ENCODE measurements at regions not wholly inside any gene's neighbourhood (a gene's known extent, or its start where the extent isn't known, plus 50 kb on each side); places are given as distances from the start of the nearest gene placed in this dataset.

- FAIRE-seq: no peak
These were observed 230.8 kb upstream of the TBC1D5 start for GRCh38 chr3:17972959-17973906.

GRCh38 chr3:17972476-17972875 is 230.0 kb upstream of the TBC1D5 start:
- FAIRE-seq: no peak

GRCh38 chr3:17972030-17972429 is 229.6 kb upstream of the TBC1D5 start:
- no peak for FAIRE-seq

- no peak for FAIRE-seq
These were observed 227.6 kb upstream of the TBC1D5 start for GRCh38 chr3:17969985-17970568.

DNA sequence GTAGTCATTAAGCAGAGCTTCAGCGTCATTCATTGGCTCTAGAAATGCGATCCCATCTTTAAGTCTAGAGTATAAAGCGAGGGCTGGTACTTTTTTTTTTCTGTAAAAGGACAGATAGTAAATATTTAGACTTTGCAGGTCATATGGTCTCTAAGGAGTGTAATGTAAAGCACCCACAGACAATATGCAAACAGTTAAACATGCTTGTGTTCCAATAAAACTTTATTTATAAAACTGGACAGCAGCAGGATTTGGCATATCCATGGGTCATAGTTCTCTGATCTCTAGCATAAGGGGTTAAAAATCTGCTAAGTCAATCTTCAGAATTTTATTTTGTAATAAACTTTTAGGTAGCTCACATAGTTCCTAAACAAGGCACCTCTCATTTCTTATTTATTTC is 226.8 kb upstream of the TBC1D5 start:
- no peak for FAIRE-seq

- no peak for FAIRE-seq
These were observed 225.6 kb upstream of the TBC1D5 start for GRCh38 chr3:17967953-17968607.

DNA sequence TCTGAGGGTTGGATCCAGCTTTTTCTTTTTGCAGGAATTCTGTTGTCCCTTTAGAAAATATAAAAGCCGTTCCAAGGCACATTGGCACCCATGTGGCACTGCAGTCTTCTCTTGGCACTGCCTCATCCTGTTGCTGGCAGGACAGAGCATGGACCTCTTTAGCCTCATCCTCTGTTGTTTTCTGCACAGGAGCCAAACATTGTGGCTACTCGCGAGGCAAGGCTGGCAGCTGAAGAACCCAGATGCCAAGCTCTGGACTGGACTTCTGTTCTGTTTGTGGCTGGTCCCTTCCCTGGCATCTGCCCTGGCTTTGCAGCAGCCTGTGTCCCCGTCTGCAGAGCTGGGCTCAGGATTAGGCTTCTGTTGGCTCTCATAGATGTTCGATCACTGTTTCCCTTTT is 224.7 kb upstream of the TBC1D5 start:
- FAIRE-seq: no peak

DNA sequence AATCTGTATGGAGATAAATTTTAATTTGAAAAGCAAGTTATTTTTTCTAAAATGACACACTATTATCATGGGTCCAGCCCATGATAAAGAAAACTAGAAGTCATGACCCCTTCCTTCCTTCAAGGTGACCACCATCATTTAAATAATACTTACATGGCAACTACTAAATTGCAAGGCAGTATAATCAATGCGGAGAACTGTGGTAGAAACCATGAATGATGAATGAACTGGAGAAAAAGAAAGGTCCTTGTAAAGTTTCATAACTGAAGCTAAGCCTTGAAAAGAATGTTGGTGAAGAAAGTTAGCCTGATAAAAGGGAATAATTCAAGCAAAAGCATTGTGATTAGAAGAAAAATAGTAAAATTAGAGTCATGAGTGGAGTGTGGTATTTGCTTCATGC is 222.9 kb upstream of the TBC1D5 start:
- FAIRE-seq: no peak

- FAIRE-seq: no peak
These were observed 221.7 kb upstream of the TBC1D5 start for GRCh38 chr3:17964108-17964507.

GRCh38 chr3:17955411-17955810 is 213.0 kb upstream of the TBC1D5 start:
- FAIRE-seq: no peak

GRCh38 chr3:17954801-17955200 is 212.4 kb upstream of the TBC1D5 start:
- FAIRE-seq: no peak

DNA sequence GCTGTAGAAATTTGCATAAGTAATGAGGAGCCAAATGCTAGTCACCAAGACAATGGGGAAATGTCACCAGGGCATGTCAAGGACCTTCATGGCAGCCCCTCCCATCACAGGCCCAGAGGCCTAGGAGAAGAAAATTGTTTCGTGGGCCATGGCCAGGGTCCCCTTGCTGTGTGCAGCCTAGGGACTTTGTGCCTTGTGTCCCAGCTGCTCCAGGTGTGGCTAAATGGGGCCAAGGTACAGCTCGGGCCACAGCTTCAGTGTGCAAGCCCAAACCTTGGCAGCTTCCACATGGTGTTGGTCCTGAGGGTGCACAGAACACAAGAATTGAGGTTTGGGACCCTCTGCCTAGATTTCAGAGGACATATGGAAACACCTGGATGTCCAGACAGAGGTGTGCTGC is 208.8 kb upstream of the TBC1D5 start:
- FAIRE-seq: no peak

GRCh38 chr3:17949101-17949500 is 206.7 kb upstream of the TBC1D5 start:
- no peak for FAIRE-seq

DNA sequence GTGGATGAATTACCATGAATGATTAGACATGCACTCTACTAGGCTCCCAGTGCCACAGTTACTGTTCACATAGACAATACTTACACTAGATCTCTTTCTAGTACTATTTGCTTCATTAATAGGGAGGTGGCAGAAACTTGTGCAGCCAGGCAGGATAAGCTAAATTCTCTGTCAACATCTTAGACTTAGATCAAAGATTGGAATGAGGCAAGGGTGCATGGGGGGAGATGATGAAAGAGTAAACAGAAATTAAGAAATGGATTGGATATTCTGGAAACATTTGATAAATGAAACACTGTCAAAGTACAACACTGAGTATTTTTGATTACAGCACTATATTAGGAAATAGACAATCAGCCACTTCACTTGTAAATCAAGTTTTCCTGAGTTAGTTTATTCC is 205.4 kb upstream of the TBC1D5 start:
- no peak for FAIRE-seq

DNA sequence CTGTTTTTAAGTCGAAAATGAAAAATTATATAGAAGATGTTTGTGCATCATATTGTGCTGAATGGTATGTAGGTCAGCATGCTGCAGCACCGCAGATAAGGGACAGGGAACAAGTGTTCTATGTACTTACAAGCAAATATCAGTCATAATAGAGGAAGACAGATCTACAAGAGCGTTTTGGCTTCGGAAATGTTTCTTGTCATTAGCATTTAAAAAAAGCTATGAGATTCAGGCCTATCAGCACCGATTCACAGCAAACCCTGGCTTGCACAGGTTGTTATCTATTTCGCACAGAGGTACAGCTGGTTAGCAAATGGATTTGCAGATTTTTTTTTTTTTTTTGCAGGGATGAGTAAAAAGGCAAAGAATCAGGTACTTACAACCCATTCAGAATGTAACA is 204.2 kb upstream of the TBC1D5 start:
- no peak for FAIRE-seq

GRCh38 chr3:17945799-17946399 is 203.5 kb upstream of the TBC1D5 start:
- FAIRE-seq: no peak

DNA sequence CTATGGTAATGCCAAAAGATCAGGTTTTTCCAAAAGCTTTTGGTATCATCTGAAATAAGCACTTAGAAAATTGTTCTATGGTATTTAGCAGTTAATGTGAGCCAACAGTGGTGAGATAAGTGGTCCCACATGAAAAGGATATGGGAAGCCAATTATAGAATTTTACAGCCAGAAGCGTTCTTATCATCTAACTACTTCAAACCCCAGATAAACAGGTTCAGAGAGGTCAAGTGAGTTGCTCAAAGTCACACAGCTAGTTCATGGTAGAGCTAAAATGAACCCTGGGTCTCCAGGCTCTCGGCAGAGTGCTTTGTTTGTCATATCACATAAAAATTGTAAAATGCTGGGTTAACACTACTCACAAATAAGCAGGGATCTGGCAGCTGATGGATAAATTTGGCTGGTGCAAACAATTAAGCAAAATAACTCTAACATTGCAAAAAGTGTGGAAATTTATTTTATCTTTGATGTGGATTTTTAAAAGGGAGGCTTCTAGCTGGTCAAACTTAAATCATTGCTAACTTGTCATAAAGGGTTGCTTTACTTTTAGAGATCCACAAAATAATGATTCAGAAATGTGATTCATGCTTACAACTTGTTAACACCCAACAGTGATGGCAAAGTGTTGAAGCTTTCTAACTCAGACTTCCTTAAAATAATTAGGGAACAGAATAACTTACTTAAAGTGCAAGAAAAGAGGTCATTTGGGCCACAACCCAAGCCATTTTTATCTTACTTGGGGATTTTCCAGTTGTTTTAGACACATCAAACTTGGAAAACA is 202.8 kb upstream of the TBC1D5 start:
- no peak for FAIRE-seq

DNA sequence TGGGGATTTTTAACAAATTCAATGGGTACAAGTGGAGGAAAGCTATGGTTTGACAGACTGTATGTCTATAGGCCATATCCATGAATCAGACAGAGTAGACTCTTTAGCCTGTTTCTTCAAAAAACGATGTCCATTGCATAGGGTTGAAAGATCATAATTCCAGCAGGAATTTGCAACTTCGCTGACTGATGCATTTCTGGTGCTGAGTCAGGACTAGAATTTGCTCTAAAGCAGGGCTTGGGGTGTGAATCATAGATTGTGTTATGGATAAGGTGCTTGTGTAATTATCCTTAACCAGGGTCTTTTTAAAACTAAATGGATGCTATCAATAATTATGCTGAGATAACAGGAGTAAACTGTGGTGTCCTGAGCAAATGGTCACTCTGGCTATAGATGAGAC is 200.4 kb upstream of the TBC1D5 start:
- no peak for FAIRE-seq

DNA sequence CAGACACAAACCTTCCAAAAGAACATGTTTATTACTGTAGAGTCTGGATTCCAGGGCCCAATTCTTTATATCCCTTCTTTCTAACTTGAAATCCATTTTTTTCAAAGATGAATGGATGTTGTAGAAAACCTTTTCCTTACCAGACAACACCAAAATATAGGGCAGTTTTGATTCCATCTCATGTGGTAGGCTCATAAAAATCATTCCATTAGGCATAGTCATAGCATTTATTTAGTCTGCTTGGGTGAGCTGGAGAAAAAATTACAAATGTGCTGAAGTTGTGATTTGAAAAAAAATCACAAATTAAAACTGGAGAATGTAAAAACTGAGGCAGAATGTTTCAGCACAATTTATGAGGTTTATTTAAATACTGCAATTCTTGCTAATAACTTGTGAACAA is 199.3 kb upstream of the TBC1D5 start:
- no peak for FAIRE-seq

GRCh38 chr3:17941152-17941551 is 198.7 kb upstream of the TBC1D5 start:
- FAIRE-seq: no peak

- no peak for FAIRE-seq
These were observed 196.7 kb upstream of the TBC1D5 start for GRCh38 chr3:17939157-17939556.

- FAIRE-seq: no peak
These were observed 195.9 kb upstream of the TBC1D5 start for GRCh38 chr3:17938313-17938712.

Measured in colon (tissue), 2 donors.